Jurkat, Clone E6-1 (cell line): ENCODE measurements at regions not wholly inside any gene's neighbourhood (a gene's known extent, or its start where the extent isn't known, plus 50 kb on each side); places are given as distances from the start of the nearest gene placed in this dataset.

Source experiments
- DNase-seq: peaks from one replicate; pipeline ENCODE4 v3.0.0-alpha.2; 2011; ENCODE audit warnings: low read depth, low spot score
- H3K4me3 ChIP-seq: 2 replicates; pipeline ENCODE4 v1.5.1; 2011; ENCODE audit warnings: mild to moderate bottlenecking, low read length, control low read depth, moderate library complexity

DNA sequence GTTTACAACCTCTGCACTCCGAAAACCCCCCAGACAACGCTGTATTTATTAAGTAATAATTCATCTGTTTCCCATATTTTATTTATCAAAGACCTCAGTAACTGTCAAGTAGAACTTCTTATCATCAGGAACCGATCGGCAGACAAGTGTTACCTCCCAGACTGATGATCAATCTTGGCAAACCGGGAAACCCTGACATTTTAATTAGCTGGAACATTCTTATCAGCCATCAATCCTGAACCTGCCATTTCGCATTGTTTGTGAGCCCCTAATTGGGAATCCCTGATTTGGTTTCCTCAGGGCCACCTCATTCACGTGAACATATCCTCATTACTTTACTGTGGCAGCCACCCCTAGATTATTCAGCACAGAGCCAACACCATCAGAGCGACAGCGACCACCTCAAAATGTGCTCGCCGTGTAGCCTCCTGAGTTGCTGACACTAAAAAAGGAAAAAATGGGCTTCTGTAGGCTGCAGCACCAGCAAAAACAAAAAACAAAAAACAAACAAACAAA, 93.6 kb upstream of the SDK1 start:
- no peak for DNase-seq

DNA sequence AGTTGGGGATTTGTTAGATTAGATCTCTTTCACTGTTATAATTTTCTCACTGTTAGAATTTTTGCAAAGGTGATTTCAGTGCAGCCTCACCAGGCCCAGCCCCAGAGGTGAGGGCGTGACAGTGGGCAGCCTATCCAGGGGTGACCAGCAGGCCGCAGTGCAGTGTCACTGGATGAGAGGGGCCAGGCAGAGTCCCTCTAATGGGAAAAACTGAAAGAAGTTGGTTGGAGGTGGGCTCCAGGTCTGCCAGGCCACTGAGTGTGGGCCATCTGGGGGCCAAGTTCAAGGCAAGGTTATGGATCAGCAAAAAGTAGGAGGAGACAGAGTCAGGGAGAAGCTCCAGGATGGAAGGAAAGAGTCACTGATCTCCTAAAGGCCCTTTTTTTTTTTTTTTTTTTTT, 90.5 kb upstream of the SDK1 start:
- DNase-seq: no peak
- H3K4me3 ChIP-seq: no peak overlapping the region

More for the DNA sequence above, 93.6 kb upstream of the SDK1 start:
- no peak overlapping the region for H3K4me3 ChIP-seq

DNA sequence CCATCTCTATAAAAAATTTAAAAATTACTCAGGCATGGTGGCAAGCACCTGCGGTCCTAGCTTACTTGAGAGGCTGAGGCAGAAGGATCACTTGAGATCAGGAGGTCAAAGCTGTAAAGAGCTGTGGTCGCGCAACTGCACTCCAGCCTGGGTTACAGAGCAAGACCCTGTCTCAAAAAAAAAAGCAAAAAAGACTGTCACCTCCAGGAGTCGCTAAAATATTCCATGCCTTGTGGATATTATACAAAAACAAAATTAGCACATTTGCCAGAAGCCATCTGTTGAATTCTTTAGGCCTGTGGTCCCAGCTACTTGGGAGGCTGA, 87.0 kb upstream of the SDK1 start:
- H3K4me3 ChIP-seq: no peak overlapping the region
- no peak for DNase-seq

DNA sequence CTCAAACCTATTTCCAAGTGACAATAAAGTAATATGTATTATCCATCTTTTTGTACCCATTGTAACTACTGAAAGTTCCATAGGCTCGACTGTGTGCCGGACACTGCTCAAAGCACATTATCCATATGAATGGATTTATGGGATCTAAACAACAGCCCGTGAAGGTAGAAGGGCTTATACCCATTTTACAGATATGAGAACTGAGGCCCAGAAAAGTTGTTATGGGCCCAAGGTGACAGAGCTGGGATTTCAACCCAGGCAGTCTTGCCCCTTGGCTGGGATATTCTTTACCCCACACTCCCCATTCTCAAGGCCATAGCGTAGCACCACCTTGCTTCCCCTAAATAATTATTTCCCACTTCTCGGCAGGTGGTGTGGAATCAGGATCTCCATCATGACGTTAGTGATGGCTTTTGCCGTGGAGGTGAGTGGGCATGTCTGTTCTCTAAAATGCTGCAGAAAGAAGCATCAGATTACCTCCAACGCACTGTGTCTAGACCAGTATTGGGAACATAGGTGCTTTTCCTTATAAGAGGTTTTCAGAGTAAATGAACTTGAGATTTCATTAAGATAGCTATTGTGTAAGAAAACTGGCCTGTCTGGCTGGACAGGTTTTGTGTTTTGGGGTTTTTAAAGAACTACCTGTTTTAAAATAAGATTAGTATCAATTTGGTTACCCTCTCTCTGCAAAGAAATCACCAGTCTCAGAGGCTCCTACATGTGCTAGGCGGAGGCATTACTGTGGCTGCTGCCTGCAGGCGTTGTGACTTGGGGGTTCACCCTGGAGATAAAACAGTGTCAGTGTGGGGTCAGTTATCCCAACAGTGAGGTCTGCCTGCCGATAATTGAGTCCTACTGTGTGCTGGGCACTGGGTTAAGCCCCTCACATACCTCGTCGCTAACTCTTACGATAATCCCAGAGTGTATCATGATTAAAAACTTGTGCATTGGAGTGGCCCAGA, 85.1 kb upstream of the SDK1 start:
- no peak overlapping the region for H3K4me3 ChIP-seq
- no peak for DNase-seq

DNA sequence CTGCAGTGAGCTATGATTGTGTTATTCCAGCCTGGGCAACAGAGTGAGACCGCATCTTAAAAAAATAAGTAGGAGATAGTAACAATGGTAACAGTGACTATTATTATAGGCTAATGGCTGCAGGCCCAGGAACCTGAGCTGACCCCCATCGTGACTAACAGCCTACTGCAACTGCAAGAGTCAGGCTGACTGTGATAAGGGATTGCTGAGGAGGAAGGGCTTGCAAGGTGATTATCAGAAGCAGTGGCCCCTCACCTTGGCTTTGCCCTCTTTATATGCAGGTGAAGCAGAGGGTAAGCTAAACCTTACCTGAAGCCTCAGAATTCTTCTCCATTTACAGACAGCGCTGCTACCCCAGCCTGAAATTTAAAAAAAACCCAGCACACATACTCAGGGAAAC, 83.9 kb upstream of the SDK1 start:
- no peak for DNase-seq

DNA sequence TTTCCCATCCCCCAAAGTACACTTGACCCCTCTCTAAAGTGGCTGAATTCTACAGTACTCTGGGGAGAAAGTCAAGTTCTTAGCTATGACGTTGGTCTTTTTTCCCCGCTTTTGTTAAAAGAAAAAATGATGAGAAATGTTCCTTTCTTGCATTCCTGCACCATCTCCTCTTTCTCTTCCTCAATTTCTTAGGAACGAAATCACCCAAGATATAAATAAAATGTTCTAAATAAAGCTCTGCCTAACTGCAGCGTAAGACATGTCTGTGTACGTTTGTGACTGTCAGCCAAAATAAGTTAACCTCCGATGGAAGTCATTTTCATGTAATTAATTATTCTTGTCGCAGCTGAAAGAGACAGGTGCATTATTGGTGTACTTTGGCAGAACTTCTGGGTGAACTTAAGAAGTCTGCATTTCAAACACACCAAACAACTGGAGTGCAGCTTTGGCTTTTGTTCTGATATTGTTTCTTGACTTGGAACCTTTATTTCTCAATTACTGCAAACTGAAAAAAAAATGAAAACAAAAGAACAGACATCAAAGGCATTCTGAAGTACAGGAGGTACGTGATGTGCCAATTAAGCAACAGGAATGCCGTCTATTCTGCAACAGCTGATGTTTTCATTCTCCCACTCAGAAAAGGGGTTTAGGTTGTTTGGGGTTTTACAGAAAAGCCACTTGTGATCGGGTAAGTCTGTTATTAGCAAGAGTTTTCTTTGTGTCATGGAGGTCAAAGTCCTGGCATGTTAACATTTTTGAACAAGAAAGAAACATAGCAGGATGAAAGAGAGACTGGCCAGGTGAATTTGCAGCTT, 82.4 kb upstream of the SDK1 start:
- DNase-seq: no peak
- H3K4me3 ChIP-seq: no peak overlapping the region

More for the DNA sequence above, 83.9 kb upstream of the SDK1 start:
- H3K4me3 ChIP-seq: no peak overlapping the region

DNA sequence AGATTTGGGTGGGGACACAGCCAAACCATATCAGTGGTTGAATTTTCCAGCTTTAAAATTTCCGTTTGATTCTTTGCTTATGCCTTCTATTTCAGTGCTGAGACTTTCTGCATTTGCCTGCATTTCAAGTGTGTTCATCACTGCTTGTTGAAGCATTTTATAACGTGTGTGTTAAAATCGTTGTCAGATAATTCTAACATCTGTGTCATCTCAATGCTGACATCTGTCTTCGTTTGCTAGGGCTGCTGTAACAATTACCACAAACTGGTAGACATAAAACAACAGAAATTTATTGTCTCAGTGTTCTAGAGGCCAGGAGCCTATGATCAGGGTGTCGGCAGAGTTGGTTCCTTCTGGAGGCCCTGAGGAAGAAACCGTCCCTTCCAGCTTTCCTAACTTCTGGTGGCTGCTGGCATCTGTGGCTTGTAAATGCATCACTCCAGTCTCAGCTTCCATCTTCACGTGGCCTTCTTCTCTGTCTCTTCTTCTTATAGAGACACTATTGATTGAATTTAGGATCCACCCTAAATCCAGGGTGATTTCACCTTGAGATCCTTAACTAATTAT, 71.1 kb upstream of the SDK1 start:
- H3K4me3 ChIP-seq: no peak overlapping the region
- no peak for DNase-seq

DNA sequence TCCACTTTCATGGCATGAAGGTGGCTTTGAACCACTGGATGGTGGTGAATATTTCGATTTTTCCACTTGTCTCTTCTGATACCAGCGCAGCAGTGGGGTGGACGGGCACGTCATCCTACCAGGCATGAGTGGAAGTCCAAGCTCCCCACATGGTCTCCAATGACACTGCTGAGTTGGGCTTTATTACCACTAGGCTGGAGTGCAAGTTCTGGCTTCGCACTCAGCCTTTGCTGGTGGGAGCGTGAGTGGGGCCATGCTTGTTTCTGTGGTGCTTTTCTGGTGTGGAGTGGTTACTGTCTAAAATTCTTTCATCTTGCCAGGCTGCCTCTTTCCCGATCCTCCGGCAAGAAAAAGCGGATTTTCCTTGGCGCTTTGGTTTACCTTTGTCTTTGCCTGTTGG, 70.1 kb upstream of the SDK1 start:
- DNase-seq: no peak
- no peak overlapping the region for H3K4me3 ChIP-seq

DNA sequence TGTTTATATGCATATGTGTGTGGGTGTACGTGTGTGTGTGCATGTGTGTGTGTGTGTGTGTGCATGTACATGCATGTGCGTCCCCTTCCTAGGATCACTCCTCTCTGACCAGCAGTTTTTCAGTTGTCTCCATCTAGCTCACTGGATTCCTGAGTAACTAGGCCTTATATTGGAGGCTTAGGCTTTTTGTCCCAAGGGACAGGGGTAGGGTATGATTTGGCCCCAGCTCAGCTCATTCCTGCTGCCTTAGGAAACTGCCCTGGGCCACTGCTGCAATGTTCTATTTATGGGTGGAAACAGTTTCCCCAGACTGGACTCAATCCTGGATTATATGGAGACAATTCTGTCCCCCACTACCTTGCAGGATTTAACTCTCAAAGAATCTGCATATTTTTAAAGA, 68.8 kb upstream of the SDK1 start:
- no peak for DNase-seq
- no peak overlapping the region for H3K4me3 ChIP-seq

DNA sequence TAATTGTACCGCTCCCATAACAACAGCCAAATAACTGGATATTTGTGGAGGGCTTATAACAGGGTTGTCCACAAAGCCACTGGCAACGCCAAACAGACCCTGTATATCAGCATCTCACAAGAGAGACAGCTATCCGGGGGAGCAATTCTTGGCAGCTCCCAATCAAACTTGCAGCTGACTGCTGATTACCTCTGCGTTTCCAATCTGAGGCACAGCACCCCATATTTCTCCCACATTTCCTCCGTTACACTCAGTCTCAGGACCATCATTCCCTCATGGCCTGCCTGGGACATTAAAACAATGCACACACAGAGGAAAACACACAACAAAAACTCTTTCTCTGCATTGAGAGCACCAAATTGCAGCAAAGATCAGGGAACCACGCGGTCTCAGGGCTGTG, 67.8 kb upstream of the SDK1 start:
- no peak overlapping the region for H3K4me3 ChIP-seq
- no peak for DNase-seq

DNA sequence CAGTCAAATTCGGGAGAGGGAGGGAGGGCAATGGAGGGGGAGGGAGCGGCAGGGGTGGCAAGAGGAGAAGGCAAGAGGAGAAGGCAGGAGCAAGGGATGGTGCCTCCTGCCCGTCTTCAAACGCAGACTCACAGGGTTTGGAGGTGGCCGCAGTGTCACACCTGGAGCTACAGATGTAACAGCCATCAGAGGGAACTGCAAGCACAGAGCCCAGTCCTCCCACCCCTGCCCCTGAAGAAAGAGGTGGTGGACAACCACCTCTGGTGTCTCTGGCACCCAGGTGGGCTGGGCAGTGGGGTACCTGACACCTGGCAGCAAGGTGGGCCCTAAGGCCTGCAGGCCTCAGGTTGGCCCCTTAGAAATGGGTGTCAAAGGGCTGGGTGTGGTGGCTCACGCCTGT, 67.0 kb upstream of the SDK1 start:
- no peak overlapping the region for H3K4me3 ChIP-seq
- no peak for DNase-seq

DNA sequence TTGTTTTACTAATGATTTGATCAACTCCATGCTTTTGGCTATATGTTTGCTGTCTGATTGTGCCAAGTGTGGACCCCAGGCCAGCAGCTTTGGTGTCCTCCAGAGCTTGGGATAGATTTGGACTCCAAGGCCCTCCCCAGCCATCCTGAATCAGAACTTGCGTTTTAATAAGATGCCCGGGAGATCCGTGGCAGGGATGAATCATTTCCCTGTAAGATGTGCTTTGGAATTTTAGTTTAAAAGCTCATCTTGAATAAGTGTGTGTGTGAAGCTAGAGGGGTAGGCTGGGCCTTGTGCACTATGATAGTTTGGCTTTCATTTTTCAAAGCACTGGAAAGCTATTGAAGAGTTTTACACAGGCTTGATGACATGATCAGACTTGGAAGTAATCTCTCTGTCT, 66.2 kb upstream of the SDK1 start:
- no peak overlapping the region for H3K4me3 ChIP-seq
- DNase-seq: no peak

DNA sequence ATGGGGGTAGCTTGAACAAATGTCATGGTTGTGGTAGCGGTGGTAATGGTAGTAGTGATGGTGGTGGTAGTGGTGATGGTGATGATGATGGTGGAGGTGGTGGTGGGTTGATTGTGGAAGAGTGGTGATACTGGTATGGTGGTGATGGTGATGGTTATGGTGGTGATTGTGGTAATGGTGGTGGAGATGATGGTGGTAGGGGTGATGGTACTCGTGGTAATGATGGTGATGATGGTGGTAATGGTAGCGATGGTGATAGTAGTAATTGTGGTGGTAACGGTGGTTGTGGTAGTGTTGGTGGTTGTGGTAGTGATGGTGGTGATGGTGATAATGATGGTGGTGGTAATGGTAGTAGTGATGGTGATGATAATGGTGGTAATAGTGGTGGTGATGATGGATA, 65.7 kb upstream of the SDK1 start:
- no peak for DNase-seq
- H3K4me3 ChIP-seq: no peak overlapping the region

DNA sequence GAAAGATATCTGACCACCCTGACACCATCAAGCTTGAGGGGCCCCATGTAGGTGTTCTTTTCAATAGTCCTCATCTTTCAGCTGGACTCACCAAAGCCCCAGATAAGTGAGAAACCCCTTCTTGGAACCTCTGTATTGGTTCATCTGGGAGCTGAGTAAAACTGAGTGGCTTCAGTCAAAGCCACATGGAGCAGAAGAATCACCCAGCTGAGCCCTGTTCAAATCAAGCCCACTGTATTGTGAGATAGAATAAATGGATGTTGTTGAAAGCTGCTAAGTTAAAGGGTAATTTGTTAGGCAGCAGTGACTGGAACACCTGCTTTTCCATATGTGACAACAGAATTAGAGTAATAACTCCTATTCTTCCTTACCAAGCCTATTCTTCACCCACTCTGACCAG, 64.8 kb upstream of the SDK1 start:
- H3K4me3 ChIP-seq: no peak overlapping the region
- no peak for DNase-seq

DNA sequence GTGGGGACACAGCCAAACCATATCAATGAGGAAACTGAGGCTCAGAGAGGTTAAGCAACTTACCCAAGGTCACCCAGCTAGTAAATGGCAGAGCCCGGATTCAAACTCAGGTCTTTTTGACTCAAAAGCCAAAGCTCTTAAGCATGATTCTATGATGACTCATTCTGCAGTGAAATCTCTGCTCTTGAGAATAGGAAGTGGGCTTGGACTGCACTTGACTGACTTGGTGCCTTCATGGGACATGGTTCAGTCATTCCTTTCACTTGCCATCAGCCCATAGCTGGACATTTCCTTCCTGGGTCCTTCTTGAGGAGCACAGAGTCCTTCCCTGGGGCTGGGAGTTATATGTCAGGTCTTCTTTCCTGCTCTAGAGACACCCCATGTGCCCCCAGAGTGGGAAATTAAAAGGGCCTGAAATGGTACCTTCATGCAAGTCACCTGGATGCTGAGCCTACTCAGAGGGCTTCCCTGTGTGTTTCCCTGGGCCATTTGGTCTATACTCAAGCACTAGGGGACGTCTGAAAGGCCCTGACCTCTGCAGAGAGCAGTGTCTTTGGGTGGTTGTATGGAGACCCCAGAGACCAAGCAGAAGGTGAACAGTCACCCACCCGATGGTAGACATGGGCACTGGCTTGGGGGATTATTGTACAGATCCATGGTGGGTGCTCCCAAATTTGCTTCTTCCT, 62.4 kb upstream of the SDK1 start:
- no peak overlapping the region for H3K4me3 ChIP-seq
- DNase-seq: no peak

DNA sequence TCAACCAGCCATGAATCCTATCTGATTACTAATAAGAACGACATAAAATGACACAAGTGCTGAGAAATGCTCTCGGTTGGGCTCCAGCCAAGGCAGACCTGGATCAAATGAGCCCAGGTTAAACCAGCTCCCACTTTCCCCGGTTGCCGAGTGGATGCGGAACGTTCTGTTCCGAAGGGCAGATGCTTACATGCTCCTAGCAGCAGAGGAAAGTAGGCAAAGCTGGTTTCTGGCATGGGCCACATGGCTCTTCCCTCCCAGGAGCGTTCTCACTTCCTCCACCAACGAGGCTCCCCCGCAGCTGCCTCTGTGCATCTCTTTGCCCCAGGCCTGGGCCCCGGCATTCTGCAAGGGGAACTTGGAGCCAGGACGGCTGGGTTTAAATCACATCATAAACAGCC, 61.8 kb upstream of the SDK1 start:
- DNase-seq: no peak

DNA sequence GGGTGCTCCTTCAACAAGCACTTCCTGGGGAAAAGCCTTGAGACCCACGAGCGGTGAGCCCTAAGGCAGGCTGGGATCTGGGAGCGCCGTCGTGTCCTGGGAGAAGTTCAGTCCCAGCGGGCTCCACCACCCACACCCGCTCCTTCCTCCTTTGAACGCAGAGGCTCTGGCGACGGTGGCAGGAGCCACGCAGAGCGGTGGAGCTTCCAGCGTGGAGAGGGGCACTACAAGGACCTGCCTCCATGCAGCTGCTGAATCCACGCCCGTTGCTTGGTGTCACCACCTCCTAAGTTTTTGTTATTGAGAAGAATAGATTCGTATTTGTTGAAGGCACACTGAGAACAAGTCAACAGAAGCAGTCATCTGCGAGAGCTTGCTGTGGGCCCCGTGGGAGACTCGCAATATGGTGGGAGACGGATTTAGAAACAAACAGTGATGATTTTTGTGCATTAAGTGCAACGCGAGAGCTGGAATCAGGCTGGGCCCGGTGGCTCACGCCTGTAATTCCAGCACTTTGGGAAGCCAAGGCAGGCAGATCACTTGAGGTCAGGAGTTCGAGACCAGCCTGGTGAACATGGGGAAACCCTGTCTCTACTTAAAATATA, 60.1 kb upstream of the SDK1 start:
- no peak for DNase-seq
- H3K4me3 ChIP-seq: no peak overlapping the region

More for the DNA sequence above, 61.8 kb upstream of the SDK1 start:
- H3K4me3 ChIP-seq: no peak overlapping the region

DNA sequence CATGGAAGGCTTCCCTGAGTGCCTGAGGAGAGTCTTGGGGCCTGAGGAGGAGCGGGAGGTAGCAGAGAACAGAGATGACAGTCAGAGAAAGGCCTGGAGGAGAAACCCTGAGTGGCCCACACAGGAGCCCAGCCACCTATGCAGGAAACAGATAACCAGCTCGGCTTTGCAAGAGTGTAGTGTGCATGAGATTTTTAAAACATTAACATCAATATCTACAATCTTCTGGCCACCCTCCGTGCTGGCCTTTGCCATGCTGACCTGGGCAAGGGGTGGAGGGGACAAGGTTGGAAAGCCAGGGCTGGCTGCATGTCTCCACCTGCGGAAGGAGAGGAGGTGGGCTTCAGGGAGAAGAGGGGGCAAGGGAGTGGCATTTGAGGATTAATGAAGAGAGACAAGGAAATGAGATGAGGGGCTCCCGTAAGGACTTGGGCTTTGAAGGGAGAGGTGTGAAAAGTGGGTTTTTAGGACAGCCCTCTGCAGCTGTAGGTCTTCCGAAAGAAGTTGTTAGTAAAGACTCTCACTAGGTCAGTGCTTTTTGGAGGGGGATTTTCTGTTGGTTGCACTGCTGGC, 59.3 kb upstream of the SDK1 start:
- no peak for DNase-seq
- H3K4me3 ChIP-seq: no peak overlapping the region
